Psoas muscle (tissue), 7 donors: ENCODE measurements at regions not wholly inside any gene's neighbourhood (a gene's known extent, or its start where the extent isn't known, plus 50 kb on each side); places are given as distances from the start of the nearest gene placed in this dataset.

Source experiments
- ATAC-seq, 4 donors: fragments of 200-7000 bp; cut with Tn5 transposase; one replicate each; pipeline ENCODE4 v1.9.1; 2020; ENCODE audit warnings: moderate library complexity in 3 of 4, mild to moderate bottlenecking in 2 of 4
- DNase-seq, 2 donors: peaks; one replicate each; pipeline ENCODE4 v3.0.0-alpha.2; 2020
- H3K27ac ChIP-seq: fragments of 200-600 bp; one replicate; pipeline ENCODE4 v1.8.0; 2022
- H3K27me3 ChIP-seq, 3 donors: fragments of 200-600 bp in 1 of 3; one replicate each; pipeline versions ENCODE4 v1.6.1 to v1.8.0; 2013 to 2022; ENCODE audit warnings: low read length in 2 of 3, mild to moderate bottlenecking in 2 of 3, moderate library complexity in 1 of 3; ENCODE audit not compliant: insufficient read depth in 3 of 3
- H3K36me3 ChIP-seq, 2 donors: fragments of 200-600 bp in 1 of 2; one replicate each; pipeline versions ENCODE4 v1.6.1 to v1.8.0; 2013 to 2022; ENCODE audit warnings: low read depth in 1 of 2, mild to moderate bottlenecking in 1 of 2, moderate library complexity in 1 of 2; ENCODE audit not compliant: insufficient read depth in 1 of 2
- H3K4me1 ChIP-seq: fragments of 200-600 bp; one replicate; pipeline ENCODE4 v1.8.0; 2022
- H3K4me3 ChIP-seq: fragments of 200-600 bp; one replicate; pipeline ENCODE4 v1.8.0; 2022; ENCODE audit warnings: mild to moderate bottlenecking
- H3K9me3 ChIP-seq: fragments of 200-600 bp; one replicate; pipeline ENCODE4 v1.8.0; 2022
- CTCF ChIP-seq: fragments of 200-600 bp; IDR thresholded peaks from one replicate; pipeline ENCODE4 v1.8.0; 2022; ENCODE audit warnings: antibody characterized with exemption
- WGBS, 3 donors: extraction: QIAGEN DNeasy Blood & Tissue Kit; methylation state at CpG; one replicate each; pipeline versions ENCODE4 v1.1.6 to v1.1.7; 2013; 5-methylcytosine and 5-hydroxymethylcytosine counted together
- intact Hi-C, 2 donors: fragments of 100-400 bp; cut with DNase I; formaldehyde crosslinking; loops; one replicate each; pipeline versions ENCODE4 v1.11.0 to v1.14.2; 2022
- donor health status: healthy with polysubstance abuse.
- donor health status: DM: no; HTN: no; CAD: no; lungs with moderate emphysema.
- donor health status: Bipolar disorder and iron deficiency.
- donor health status: healthy.
- donor health status: DM: yes; HTN: yes; CAD: no.
- donor health status: DM: no; HTN: no; CAD: no.
- donor health status: DM: yes; HTN: yes; CAD: no.

GRCh38 chr7:46153951-46154787 lies 233.1 kb upstream of the IGFBP3 start:
- no peak overlapping the region for H3K27ac ChIP-seq
- DNase-seq, result peak in 1 of 2 donors; percentile 20
- no peaks in the 10 kb centered on the region for H3K27me3 ChIP-seq
- H3K36me3 ChIP-seq, result no peaks in the 10 kb centered on the region
- no peak for TF ChIP-seq CTCF
- WGBS, 3 donors, result 55 to 68% (median 64%) methylated on average over 6 of the region's 6 CpGs
- no peak overlapping the region for H3K4me3 ChIP-seq
- peak in 1 of 4 donors; percentile 16 for ATAC-seq
- H3K9me3 ChIP-seq, result no peaks in the 10 kb centered on the region
- no peaks in the 10 kb centered on the region for H3K4me1 ChIP-seq
- intact Hi-C loops, result loop anchor here in 1 of 2 donors (1.0 kb wide), 1 partner anchor 25 kb away; no protein-coding TSS in a partner anchor

GRCh38 chr7:46153583-46153950 lies 232.5 kb upstream of the IGFBP3 start:
- ATAC-seq, result no peak
- Histone ChIP-seq H3K27ac (no peak overlapping the region), H3K36me3 (no peaks in the 10 kb centered on the region), H3K27me3 (no peaks in the 10 kb centered on the region), H3K9me3 (no peaks in the 10 kb centered on the region), H3K4me1 (no peaks in the 10 kb centered on the region), H3K4me3 (no peak overlapping the region)
- WGBS, 3 donors, result 67 to 70% (median 68%) methylated on average over 1 of the region's 1 CpG
- intact Hi-C loops, result loop anchor here in 1 of 2 donors (1.0 kb wide), 1 partner anchor 26 kb away; no protein-coding TSS in a partner anchor
- no peak for TF ChIP-seq CTCF
- no peak for DNase-seq

GRCh38 chr7:46152696-46153095 lies 231.6 kb upstream of the IGFBP3 start:
- intact Hi-C loops, result loop anchor here in 1 of 2 donors (1.0 kb wide), 1 partner anchor 27 kb away; no protein-coding TSS in a partner anchor
- Histone ChIP-seq H3K4me3 (no peak overlapping the region), H3K27me3 (no peaks in the 10 kb centered on the region), H3K27ac (no peak overlapping the region), H3K36me3 (no peaks in the 10 kb centered on the region), H3K9me3 (no peaks in the 10 kb centered on the region), H3K4me1 (no peaks in the 10 kb centered on the region)
- WGBS, 3 donors, result 53 to 87% (median 71%) methylated on average over 2 of the region's 2 CpGs
- ATAC-seq (no peak), DNase-seq (no peak)
- no peak for TF ChIP-seq CTCF

GRCh38 chr7:46150721-46151120 lies 229.6 kb upstream of the IGFBP3 start:
- ATAC-seq, result no peak
- no peaks in the 10 kb centered on the region for H3K27me3 ChIP-seq
- no peak for TF ChIP-seq CTCF
- no peak overlapping the region for H3K4me3 ChIP-seq
- no peaks in the 10 kb centered on the region for H3K4me1 ChIP-seq
- H3K36me3 ChIP-seq, result no peaks in the 10 kb centered on the region
- H3K9me3 ChIP-seq, result no peaks in the 10 kb centered on the region
- no peak overlapping the region for H3K27ac ChIP-seq
- intact Hi-C loops, result no loop called here
- no peak for DNase-seq

- no peak for TF ChIP-seq CTCF
- no peak for ATAC-seq
- DNase-seq, result no peak
Observed at GRCh38 chr7:46150202-46150601, 229.1 kb upstream of the IGFBP3 start.

More at GRCh38 chr7:46150202-46150601, 229.1 kb upstream of the IGFBP3 start:
- H3K9me3 ChIP-seq, result no peaks in the 10 kb centered on the region
- H3K27me3 ChIP-seq, result no peaks in the 10 kb centered on the region
- 21 to 34% (median 31%) methylated on average over 1 of the region's 1 CpG for WGBS, 3 donors
- intact Hi-C loops, result no loop called here
- H3K4me3 ChIP-seq, result no peak overlapping the region
- H3K4me1 ChIP-seq, result no peaks in the 10 kb centered on the region
- no peak overlapping the region for H3K27ac ChIP-seq
- H3K36me3 ChIP-seq, result no peaks in the 10 kb centered on the region
